Neural progenitor cell (in vitro differentiated cells): ENCODE measurements at regions not wholly inside any gene's neighbourhood (a gene's known extent, or its start where the extent isn't known, plus 50 kb on each side); places are given as distances from the start of the nearest gene placed in this dataset.

Experiments used
- CTCF ChIP-seq: fragments of 200-600 bp; sonication (generic); IDR thresholded peaks from 2 replicates; pipeline ENCODE4 v1.5.1; 2017; ENCODE audit warnings: antibody characterized with exemption, mild to moderate bottlenecking
- EZH2phosphoT487 ChIP-seq: fragments of 200-600 bp; sonication (generic); IDR thresholded peaks from 2 replicates; pipeline ENCODE4 v1.6.1; 2017; ENCODE audit warnings: antibody characterized with exemption

- TF ChIP-seq EZH2phosphoT487: no peak
- TF ChIP-seq CTCF: no peak
These were observed 136.2 kb downstream of the BTC start for GRCh38 chr4:74658116-74658515.
